GM21423 (cell line): ENCODE measurements at regions not wholly inside any gene's neighbourhood (a gene's known extent, or its start where the extent isn't known, plus 50 kb on each side); places are given as distances from the start of the nearest gene placed in this dataset.

Experiments used
- ATAC-seq: cut with Tn5 transposase; IDR thresholded peaks from one replicate; pipeline ENCODE4 v1.9.1; 2021; ENCODE audit warnings: mild to moderate bottlenecking, moderate library complexity; ENCODE audit not compliant: unreplicated experiment

- ATAC-seq = no peak
Measured at GRCh38 chr15:96276438-96277210, 53.9 kb upstream of the NR2F2 start.
